Breast epithelium (tissue), 4 donors: ENCODE measurements at regions not wholly inside any gene's neighbourhood (a gene's known extent, or its start where the extent isn't known, plus 50 kb on each side); places are given as distances from the start of the nearest gene placed in this dataset.

Experiments used
- DNase-seq, 2 donors: peaks; one replicate each; pipeline ENCODE4 v3.0.0-alpha.2; 2019; ENCODE audit warnings: low spot score in 2 of 2
- H3K27ac ChIP-seq, 2 donors: fragments of 200-600 bp; sonication (generic) in 1 of 2; one replicate each; pipeline ENCODE4 v1.5.1; 2016 to 2019; ENCODE audit warnings: mild to moderate bottlenecking in 1 of 2
- H3K27me3 ChIP-seq, 2 donors: fragments of 200-600 bp; sonication (generic) in 1 of 2; one replicate each; pipeline versions ENCODE4 v1.5.1 to v1.6.0; 2017 to 2019; ENCODE audit warnings: control low read depth in 1 of 2, mild to moderate bottlenecking in 1 of 2
- H3K36me3 ChIP-seq: fragments of 200-600 bp; one replicate; pipeline ENCODE4 v1.5.1; 2019
- H3K4me1 ChIP-seq, 2 donors: fragments of 200-600 bp; sonication (generic); one replicate each; pipeline ENCODE4 v1.5.1; 2016 to 2019; ENCODE audit warnings: control low read depth in 1 of 2
- H3K4me3 ChIP-seq, 3 donors: fragments of 200-600 bp; sonication (generic); 1 replicate in 2 of 3; 2 replicates in 1 of 3; pipeline ENCODE4 v1.5.1; 2016 to 2019; ENCODE audit warnings: mild to moderate bottlenecking in 3 of 3, moderate library complexity in 2 of 3
- H3K9me3 ChIP-seq, 2 donors: fragments of 200-600 bp; sonication (generic) in 1 of 2; one replicate each; pipeline ENCODE4 v1.5.1; 2016 to 2019; ENCODE audit warnings: control low read depth in 1 of 2
- CTCF ChIP-seq, 3 donors: fragments of 450-650 bp; IDR thresholded peaks; one replicate each; pipeline ENCODE4 v1.5.1; 2016 to 2017; ENCODE audit warnings: antibody characterized with exemption in 3 of 3, mild to moderate bottlenecking in 3 of 3, moderate library complexity in 3 of 3
- POLR2A ChIP-seq: fragments of 450-650 bp; IDR thresholded peaks from one replicate; pipeline ENCODE4 v1.6.1; 2016; ENCODE audit warnings: antibody characterized with exemption, mild to moderate bottlenecking, moderate library complexity
- POLR2AphosphoS5 ChIP-seq, 3 donors: sonication (generic); formaldehyde crosslinking; IDR thresholded peaks; one replicate each; pipeline ENCODE4 v1.6.1; 2017; ENCODE audit warnings: antibody characterized with exemption in 3 of 3
- intact Hi-C: fragments of 100-400 bp; cut with DNase I; formaldehyde crosslinking; loops from one replicate; pipeline ENCODE4 v1.15.1; 2023; ENCODE audit warnings: low total_unique reads

GRCh38 chr17:70905796-70906195, 736.5 kb downstream of the KCNJ2 start:
- no peak for DNase-seq
- Histone ChIP-seq H3K4me3 (no peak overlapping the region), H3K27me3 (no peaks in the 10 kb centered on the region), H3K4me1 (no peaks in the 10 kb centered on the region), H3K36me3 (no peaks in the 10 kb centered on the region), H3K27ac (no peak overlapping the region), H3K9me3 (peaks cover 0 to 6% of the 10 kb centered on the region in 2 donors)
- TF ChIP-seq POLR2AphosphoS5 (IDR thresholded peaks at IDR 0.05): no peak
- TF ChIP-seq CTCF (IDR thresholded peaks at IDR 0.05): no peak
- TF ChIP-seq POLR2A: no peak
- intact Hi-C loops: no loop called here

GRCh38 chr17:70906808-70907207, 737.5 kb downstream of the KCNJ2 start:
- intact Hi-C loops: no loop called here

GRCh38 chr17:70912716-70913485, 743.6 kb downstream of the KCNJ2 start:
- Histone ChIP-seq H3K4me1 (no peaks in the 10 kb centered on the region), H3K27me3 (no peaks in the 10 kb centered on the region), H3K4me3 (no peak overlapping the region), H3K36me3 (no peaks in the 10 kb centered on the region), H3K27ac (no peak overlapping the region), H3K9me3 (peaks cover 7 to 15% of the 10 kb centered on the region in 2 donors)
- intact Hi-C loops: no loop called here
- DNase-seq: no peak
- no peak for TF ChIP-seq POLR2A
- no peak for TF ChIP-seq POLR2AphosphoS5 (IDR thresholded peaks at IDR 0.05)
- TF ChIP-seq CTCF (IDR thresholded peaks at IDR 0.05): no peak

More at GRCh38 chr17:70906808-70907207, 737.5 kb downstream of the KCNJ2 start:
- H3K27ac ChIP-seq: no peak overlapping the region
- H3K4me1 ChIP-seq: no peaks in the 10 kb centered on the region
- no peaks in the 10 kb centered on the region for H3K36me3 ChIP-seq
- no peak for DNase-seq
- no peak overlapping the region for H3K4me3 ChIP-seq
- no peaks in the 10 kb centered on the region for H3K27me3 ChIP-seq
- TF ChIP-seq POLR2AphosphoS5 (IDR thresholded peaks at IDR 0.05): no peak
- TF ChIP-seq CTCF (IDR thresholded peaks at IDR 0.05): no peak
- TF ChIP-seq POLR2A: no peak
- peaks cover 0 to under 1% of the 10 kb centered on the region in 2 donors for H3K9me3 ChIP-seq

GRCh38 chr17:70916469-70916868, 747.1 kb downstream of the KCNJ2 start:
- no peak overlapping the region for H3K4me3 ChIP-seq
- H3K4me1 ChIP-seq: no peaks in the 10 kb centered on the region
- H3K27me3 ChIP-seq: no peaks in the 10 kb centered on the region
- H3K9me3 ChIP-seq: peaks cover 14 to 31% of the 10 kb centered on the region in 2 donors
- H3K27ac ChIP-seq: no peak overlapping the region
- no peaks in the 10 kb centered on the region for H3K36me3 ChIP-seq
- TF ChIP-seq POLR2AphosphoS5 (IDR thresholded peaks at IDR 0.05): no peak
- TF ChIP-seq CTCF (IDR thresholded peaks at IDR 0.05): no peak
- intact Hi-C loops: no loop called here
- no peak for DNase-seq

- H3K36me3 ChIP-seq: no peaks in the 10 kb centered on the region
- DNase-seq: no peak
- no peaks in the 10 kb centered on the region for H3K27me3 ChIP-seq
- H3K27ac ChIP-seq: no peak overlapping the region
- intact Hi-C loops: no loop called here
- H3K4me3 ChIP-seq: no peak overlapping the region
- no peaks in the 10 kb centered on the region for H3K4me1 ChIP-seq
- peaks cover 14 to 31% of the 10 kb centered on the region in 2 donors for H3K9me3 ChIP-seq
- TF ChIP-seq POLR2A (no peak), POLR2AphosphoS5 (IDR thresholded peaks at IDR 0.05) (no peak), CTCF (IDR thresholded peaks at IDR 0.05) (no peak)
Observed at GRCh38 chr17:70919241-70919640, 749.9 kb downstream of the KCNJ2 start.
